Chondrocyte (in vitro differentiated cells): ENCODE measurements at regions not wholly inside any gene's neighbourhood (a gene's known extent, or its start where the extent isn't known, plus 50 kb on each side); places are given as distances from the start of the nearest gene placed in this dataset.

Experiments
- DNase-seq: peaks from one replicate; pipeline ENCODE4 v3.0.0; 2021; ENCODE audit warnings: mixed read lengths, low spot score
- H3K27ac Mint-ChIP-seq: one replicate; pipeline ENCODE4 v1.8.0; 2021; ENCODE audit warnings: mild to moderate bottlenecking, moderate library complexity, mixed read lengths; ENCODE audit not compliant: unreplicated experiment
- H3K27me3 Mint-ChIP-seq: 2 replicates; pipeline ENCODE4 v1.8.0; 2021; ENCODE audit warnings: low read depth, mixed read lengths
- H3K36me3 Mint-ChIP-seq: 2 replicates; pipeline ENCODE4 v1.8.0; 2021; ENCODE audit warnings: low read depth, mixed read lengths
- H3K4me1 Mint-ChIP-seq: 2 replicates; pipeline ENCODE4 v1.8.0; 2021; ENCODE audit warnings: low read depth, mild to moderate bottlenecking, mixed read lengths
- H3K4me3 Mint-ChIP-seq: one replicate; pipeline ENCODE4 v1.8.0; 2021; ENCODE audit warnings: mild to moderate bottlenecking, moderate library complexity, mixed read lengths; ENCODE audit not compliant: unreplicated experiment
- H3K9me3 Mint-ChIP-seq: 2 replicates; pipeline ENCODE4 v1.8.0; 2021; ENCODE audit warnings: low read depth, mixed read lengths
- TF ChIP-seq, protein P1 (sequence below): fragments of 200-600 bp; sonication (generic); IDR thresholded peaks from 2 replicates; pipeline ENCODE4 v1.5.0; 2021; ENCODE audit warnings: antibody characterized with exemption, mild to moderate bottlenecking, moderate library complexity

GRCh38 chr22:44588348-44588747 is 90.3 kb upstream of the RTL6 start:
- Mint-ChIP-seq H3K4me3 (no peak overlapping the region), H3K27me3 (peaks cover 34% of the 10 kb centered on the region), H3K36me3 (peaks cover 2% of the 10 kb centered on the region), H3K9me3 (peaks cover 4% of the 10 kb centered on the region), H3K27ac (no peak overlapping the region), H3K4me1 (no peaks in the 10 kb centered on the region)
- TF ChIP-seq, protein P1, sequence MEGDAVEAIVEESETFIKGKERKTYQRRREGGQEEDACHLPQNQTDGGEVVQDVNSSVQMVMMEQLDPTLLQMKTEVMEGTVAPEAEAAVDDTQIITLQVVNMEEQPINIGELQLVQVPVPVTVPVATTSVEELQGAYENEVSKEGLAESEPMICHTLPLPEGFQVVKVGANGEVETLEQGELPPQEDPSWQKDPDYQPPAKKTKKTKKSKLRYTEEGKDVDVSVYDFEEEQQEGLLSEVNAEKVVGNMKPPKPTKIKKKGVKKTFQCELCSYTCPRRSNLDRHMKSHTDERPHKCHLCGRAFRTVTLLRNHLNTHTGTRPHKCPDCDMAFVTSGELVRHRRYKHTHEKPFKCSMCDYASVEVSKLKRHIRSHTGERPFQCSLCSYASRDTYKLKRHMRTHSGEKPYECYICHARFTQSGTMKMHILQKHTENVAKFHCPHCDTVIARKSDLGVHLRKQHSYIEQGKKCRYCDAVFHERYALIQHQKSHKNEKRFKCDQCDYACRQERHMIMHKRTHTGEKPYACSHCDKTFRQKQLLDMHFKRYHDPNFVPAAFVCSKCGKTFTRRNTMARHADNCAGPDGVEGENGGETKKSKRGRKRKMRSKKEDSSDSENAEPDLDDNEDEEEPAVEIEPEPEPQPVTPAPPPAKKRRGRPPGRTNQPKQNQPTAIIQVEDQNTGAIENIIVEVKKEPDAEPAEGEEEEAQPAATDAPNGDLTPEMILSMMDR, result no peak
- DNase-seq, result peak; percentile 18

GRCh38 chr22:44587737-44588310 is 89.8 kb upstream of the RTL6 start:
- peaks cover 4% of the 10 kb centered on the region for H3K9me3 Mint-ChIP-seq
- TF ChIP-seq, protein P1, result no peak
- H3K27ac Mint-ChIP-seq, result no peak overlapping the region
- H3K36me3 Mint-ChIP-seq, result peaks cover 2% of the 10 kb centered on the region
- H3K4me1 Mint-ChIP-seq, result no peaks in the 10 kb centered on the region
- no peak for DNase-seq
- H3K27me3 Mint-ChIP-seq, result peaks cover 39% of the 10 kb centered on the region
- H3K4me3 Mint-ChIP-seq, result no peak overlapping the region

DNA sequence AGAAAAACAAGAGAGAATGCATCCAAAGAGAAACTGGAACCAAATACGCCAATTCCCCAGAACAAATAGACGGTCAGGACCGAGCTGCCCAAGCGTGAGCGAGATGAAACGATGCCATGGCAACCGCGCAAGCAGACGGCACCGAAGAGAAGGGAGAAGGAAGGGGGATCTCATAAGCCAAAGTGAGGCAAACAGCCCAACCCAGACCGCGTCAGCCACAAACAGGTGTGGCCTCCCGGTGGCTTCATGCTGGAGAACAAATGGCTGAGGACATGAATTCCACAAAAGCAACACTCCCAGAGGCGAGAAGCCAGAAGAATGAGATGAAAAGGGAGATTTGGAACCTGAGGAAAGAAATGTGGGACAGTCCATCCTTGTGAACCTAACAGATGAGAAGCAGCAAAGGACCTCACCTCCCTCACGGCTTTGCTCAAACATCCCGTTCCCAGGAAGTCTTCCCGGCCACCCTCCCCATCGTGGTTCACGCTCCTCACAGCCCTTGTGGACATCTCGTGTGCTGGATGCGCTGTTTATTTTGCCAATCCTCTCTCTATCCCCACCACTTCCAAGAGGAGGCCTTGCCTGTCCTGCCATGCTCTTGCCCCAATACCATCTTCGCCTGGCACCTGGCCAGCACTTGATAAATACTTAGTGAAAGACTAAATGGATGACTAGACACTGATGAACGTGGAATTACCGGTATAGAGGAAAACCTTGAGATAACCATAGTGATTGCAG is 89.1 kb upstream of the RTL6 start:
- Mint-ChIP-seq H3K4me1 (no peaks in the 10 kb centered on the region), H3K27me3 (peaks cover 43% of the 10 kb centered on the region), H3K9me3 (peaks cover 4% of the 10 kb centered on the region), H3K36me3 (peaks cover 2% of the 10 kb centered on the region), H3K4me3 (no peak overlapping the region), H3K27ac (no peak overlapping the region)
- TF ChIP-seq, protein P1, result no peak
- peak; percentile 67 for DNase-seq

- no peak overlapping the region for H3K4me3 Mint-ChIP-seq
- no peak overlapping the region for H3K27ac Mint-ChIP-seq
- peaks cover 2% of the 10 kb centered on the region for H3K36me3 Mint-ChIP-seq
- H3K27me3 Mint-ChIP-seq, result peaks cover 46% of the 10 kb centered on the region
- peaks cover 4% of the 10 kb centered on the region for H3K9me3 Mint-ChIP-seq
- H3K4me1 Mint-ChIP-seq, result no peaks in the 10 kb centered on the region
- DNase-seq, result peak; percentile 67
- TF ChIP-seq, protein P1, result no peak
Observed at GRCh38 chr22:44586351-44586990, 88.4 kb upstream of the RTL6 start.

DNA sequence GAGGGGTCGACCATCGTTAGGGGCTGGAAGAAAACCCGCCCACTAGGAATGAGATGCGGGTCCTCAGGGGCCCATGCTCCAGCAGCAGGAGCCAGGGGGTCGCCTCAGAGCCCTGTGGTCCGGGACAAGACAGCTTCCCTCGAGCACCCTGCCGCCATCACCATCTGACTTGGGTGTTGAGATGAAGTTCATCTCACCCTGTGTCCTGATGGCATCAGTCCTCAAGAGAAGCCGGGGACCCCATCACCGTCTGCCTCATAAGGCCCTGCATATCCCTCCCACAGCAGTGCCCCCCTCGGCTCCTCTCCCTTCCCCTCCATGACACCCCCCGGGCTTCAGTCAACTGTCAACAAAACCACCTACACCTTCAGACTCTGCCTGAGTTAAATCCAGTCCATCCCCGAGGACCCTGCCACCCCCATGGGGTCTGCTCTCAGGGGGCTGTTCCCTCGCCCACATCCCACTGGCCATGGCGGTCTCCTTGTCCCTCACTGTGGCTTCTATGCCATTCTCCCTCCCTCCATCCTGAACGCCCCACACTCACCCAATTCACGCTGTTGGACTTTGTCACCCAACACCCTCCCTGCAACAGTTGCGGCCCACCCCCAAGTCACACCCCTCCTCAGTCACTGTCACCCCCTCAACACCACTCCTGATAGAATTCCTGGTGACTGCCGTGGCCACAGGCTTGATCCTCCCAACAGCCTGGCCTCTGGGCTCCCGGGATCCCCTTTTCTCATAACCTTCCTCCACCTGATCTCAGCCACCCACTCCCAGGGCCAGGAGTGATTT is 87.7 kb upstream of the RTL6 start:
- H3K36me3 Mint-ChIP-seq, result peaks cover 2% of the 10 kb centered on the region
- DNase-seq, result peak; percentile 82
- no peak overlapping the region for H3K27ac Mint-ChIP-seq
- peaks cover 49% of the 10 kb centered on the region for H3K27me3 Mint-ChIP-seq
- peaks cover 4% of the 10 kb centered on the region for H3K9me3 Mint-ChIP-seq
- no peaks in the 10 kb centered on the region for H3K4me1 Mint-ChIP-seq
- no peak overlapping the region for H3K4me3 Mint-ChIP-seq
- TF ChIP-seq, protein P1, result no peak
